ENCODE measurements at regions not wholly inside any gene's neighbourhood (a gene's known extent, or its start where the extent isn't known, plus 50 kb on each side); places are given as distances from the start of the nearest gene placed in this dataset.

- Histone ChIP-seq H3K4me3 (ENCODE audit: low read length in 3 of 3) (no peak overlapping the region), H3K36me3 (ENCODE audit: control insufficient read depth in 2 of 3, insufficient read depth in 3 of 3, low read length in 3 of 3) (no peaks in the 10 kb centered on the region), H3K27me3 (ENCODE audit: control insufficient read depth, insufficient read depth, low read length) (no peaks in the 10 kb centered on the region), H3K27ac (ENCODE audit: low read depth in 2 of 2, low read length in 2 of 2) (no peak overlapping the region), H3K4me1 (ENCODE audit: control insufficient read depth in 2 of 3, insufficient read depth in 2 of 3, low read depth in 1 of 3, low read length in 3 of 3) (no peaks in the 10 kb centered on the region), H3K9me3 (ENCODE audit: control insufficient read depth in 2 of 3, insufficient read depth in 1 of 3, low read length in 3 of 3) (no peaks in the 10 kb centered on the region), H3K9ac (ENCODE audit: low read length in 3 of 3) (no peak overlapping the region)
- intact Hi-C loops (cut with DNase I) = no loop called here
- TF ChIP-seq, protein P1, sequence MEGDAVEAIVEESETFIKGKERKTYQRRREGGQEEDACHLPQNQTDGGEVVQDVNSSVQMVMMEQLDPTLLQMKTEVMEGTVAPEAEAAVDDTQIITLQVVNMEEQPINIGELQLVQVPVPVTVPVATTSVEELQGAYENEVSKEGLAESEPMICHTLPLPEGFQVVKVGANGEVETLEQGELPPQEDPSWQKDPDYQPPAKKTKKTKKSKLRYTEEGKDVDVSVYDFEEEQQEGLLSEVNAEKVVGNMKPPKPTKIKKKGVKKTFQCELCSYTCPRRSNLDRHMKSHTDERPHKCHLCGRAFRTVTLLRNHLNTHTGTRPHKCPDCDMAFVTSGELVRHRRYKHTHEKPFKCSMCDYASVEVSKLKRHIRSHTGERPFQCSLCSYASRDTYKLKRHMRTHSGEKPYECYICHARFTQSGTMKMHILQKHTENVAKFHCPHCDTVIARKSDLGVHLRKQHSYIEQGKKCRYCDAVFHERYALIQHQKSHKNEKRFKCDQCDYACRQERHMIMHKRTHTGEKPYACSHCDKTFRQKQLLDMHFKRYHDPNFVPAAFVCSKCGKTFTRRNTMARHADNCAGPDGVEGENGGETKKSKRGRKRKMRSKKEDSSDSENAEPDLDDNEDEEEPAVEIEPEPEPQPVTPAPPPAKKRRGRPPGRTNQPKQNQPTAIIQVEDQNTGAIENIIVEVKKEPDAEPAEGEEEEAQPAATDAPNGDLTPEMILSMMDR (IDR thresholded peaks at IDR 0.05; ENCODE audit: borderline replicate concordance, extremely low read depth, insufficient read depth) = no peak
- DNase-seq = no peak
- no peak for FAIRE-seq
Measured at GRCh38 chr22:27513021-27513420, 288.5 kb downstream of the MN1 start.

DNA sequence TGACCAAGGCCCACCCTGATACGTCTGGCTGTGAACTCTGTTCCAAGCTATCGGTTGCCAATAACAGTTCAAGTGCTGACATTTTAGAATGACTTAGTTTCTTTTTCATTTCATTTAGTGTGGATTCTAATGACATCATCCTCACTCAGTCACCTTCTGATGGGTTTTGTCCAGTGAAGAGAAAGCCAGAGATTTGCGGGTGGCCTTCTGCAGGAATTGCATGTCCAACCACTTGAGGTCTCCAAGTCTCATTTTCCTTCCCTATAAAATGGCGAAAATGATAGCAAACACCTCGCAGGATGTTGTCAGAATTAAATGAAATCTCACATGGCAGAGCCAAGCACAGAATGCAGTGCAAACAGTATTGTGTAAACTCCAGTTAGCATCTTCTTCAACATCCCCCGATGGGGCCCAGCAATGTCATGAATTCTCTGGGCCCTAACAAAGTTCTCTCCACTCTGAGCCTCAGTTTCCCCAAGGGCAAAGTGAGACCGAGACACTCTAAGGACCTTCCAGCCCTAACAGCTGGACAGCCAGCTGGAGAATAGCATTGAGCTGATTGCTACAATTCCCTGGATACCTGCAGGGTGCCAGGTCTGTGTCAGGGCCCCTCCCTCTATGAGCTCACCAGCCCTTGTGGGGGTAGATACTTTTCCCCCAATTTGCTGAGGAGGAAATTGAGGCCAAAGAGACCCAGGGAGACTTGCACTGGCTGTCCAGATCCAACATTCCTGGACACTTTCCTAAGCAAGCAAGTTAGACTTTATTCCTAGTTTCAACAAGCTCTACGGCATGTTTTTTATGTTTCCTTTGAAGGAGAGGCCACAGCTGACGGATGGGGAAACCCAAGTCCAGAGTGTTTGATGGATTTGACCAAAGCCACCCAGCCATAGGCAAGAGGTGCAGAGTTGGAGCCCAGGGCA, 286.7 kb downstream of the MN1 start:
- FAIRE-seq = no peak
- DNase-seq = peak in 2 of 5 donors; percentile 49 to 82
- Histone ChIP-seq H3K9ac (ENCODE audit: low read length in 3 of 3) (no peak overlapping the region), H3K4me1 (ENCODE audit: control insufficient read depth in 2 of 3, insufficient read depth in 2 of 3, low read depth in 1 of 3, low read length in 3 of 3) (no peaks in the 10 kb centered on the region), H3K4me3 (ENCODE audit: low read length in 3 of 3) (no peak overlapping the region), H3K27ac (ENCODE audit: low read depth in 2 of 2, low read length in 2 of 2) (no peak overlapping the region), H3K27me3 (ENCODE audit: control insufficient read depth, insufficient read depth, low read length) (no peaks in the 10 kb centered on the region), H3K9me3 (ENCODE audit: control insufficient read depth in 2 of 3, insufficient read depth in 1 of 3, low read length in 3 of 3) (no peaks in the 10 kb centered on the region), H3K36me3 (ENCODE audit: control insufficient read depth in 2 of 3, insufficient read depth in 3 of 3, low read length in 3 of 3) (no peaks in the 10 kb centered on the region)
- TF ChIP-seq, protein P1 (IDR thresholded peaks at IDR 0.05; ENCODE audit: borderline replicate concordance, extremely low read depth, insufficient read depth) = no peak
- intact Hi-C loops (cut with DNase I) = no loop called here

DNA sequence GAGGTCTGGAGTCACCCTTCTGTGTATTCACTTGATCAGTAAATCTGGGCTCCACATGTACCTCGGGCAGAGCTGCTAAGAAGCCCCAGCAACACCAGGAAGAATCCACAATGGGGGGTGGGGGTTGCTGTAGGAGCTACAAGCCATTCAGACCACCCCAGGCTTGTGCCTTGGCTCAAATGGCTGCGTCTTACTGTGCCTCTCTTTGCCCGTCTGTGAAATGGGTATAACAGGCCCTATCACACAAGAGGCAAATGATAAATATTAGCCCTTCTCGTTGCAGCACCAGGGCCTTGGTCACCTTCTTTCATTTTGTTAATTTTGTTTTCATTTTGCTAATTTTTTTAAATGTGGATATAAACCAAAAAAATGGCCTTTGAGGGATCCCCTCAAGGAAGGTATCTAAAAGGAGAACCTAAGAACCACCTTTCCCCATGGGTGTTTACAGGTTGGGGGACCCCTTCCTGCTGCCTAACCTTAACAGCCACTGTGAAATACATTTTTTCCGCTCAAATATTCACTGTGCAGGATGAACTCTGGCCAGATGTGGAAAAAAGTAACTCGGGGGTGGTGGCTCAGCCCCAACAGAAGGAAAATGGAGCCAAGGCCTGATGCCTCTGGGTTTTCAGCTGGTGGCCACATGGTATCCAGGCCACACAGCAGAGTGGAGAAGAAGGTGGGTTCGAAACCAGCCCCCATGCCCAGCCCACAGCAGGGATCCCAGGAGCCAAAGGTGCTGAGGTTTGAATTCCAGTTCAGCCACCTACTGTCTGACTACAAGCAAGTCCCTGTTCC, 284.0 kb downstream of the MN1 start:
- no peak for FAIRE-seq

More for the DNA sequence above, 284.0 kb downstream of the MN1 start:
- Histone ChIP-seq H3K36me3 (ENCODE audit: control insufficient read depth in 2 of 3, insufficient read depth in 3 of 3, low read length in 3 of 3) (no peaks in the 10 kb centered on the region), H3K9me3 (ENCODE audit: control insufficient read depth in 2 of 3, insufficient read depth in 1 of 3, low read length in 3 of 3) (no peaks in the 10 kb centered on the region), H3K27ac (ENCODE audit: low read depth in 2 of 2, low read length in 2 of 2) (no peak overlapping the region), H3K4me1 (ENCODE audit: control insufficient read depth in 2 of 3, insufficient read depth in 2 of 3, low read depth in 1 of 3, low read length in 3 of 3) (no peaks in the 10 kb centered on the region), H3K4me3 (ENCODE audit: low read length in 3 of 3) (no peak overlapping the region), H3K27me3 (ENCODE audit: control insufficient read depth, insufficient read depth, low read length) (no peaks in the 10 kb centered on the region), H3K9ac (ENCODE audit: low read length in 3 of 3) (no peak overlapping the region)
- TF ChIP-seq, protein P1 (IDR thresholded peaks at IDR 0.05; ENCODE audit: borderline replicate concordance, extremely low read depth, insufficient read depth) = no peak
- intact Hi-C loops (cut with DNase I) = no loop called here
- DNase-seq = no peak

Measured in kidney (tissue), 13 donors.